SW 1271 (cell line): ENCODE measurements at regions not wholly inside any gene's neighbourhood (a gene's known extent, or its start where the extent isn't known, plus 50 kb on each side); places are given as distances from the start of the nearest gene placed in this dataset.
"Not testable (repeated sequence)": the region's sequence is repeated elsewhere in the genome, so short reads cannot be mapped to it uniquely, and the experiment has no call there.

Experiments used
- DNase-seq, 2 experiments: peaks; one replicate each; lab custom pipeline; 2025; lab: John Stamatoyannopoulos, UW

DNA sequence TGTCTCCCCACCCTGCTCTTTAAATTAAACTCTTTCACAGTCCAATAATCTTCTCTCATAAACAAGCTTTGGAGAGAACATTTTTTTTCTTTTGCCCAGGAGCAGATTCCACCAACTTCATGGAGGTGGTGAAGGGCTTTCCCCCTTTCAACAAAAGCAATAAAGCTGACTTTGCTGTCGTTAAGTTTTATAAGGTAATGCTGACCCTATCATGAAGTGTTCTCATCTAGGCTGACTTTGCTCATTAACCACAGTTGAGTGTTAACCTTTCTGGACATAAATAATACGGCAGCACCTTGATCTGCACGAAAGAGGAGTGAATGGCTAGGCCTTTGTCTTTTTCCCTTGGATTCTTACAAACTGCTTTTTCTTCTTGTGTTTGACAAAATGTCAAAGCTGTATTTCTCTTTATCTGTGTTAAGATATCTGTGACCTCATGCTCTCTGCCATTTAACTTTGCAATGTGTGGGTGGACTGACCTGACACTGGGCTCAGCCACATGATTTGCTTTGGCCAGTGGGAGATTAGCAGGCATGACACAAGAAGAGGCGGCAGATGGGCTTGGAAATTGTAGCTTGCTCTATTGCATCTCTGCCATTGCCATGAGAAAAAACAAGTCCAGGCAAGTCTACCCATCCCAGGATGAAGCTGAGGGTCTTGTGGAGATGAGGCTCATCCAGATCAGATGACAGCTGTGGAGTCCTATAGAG, 470.9 kb upstream of the CCDC196 start:
- no peak for DNase-seq

DNA sequence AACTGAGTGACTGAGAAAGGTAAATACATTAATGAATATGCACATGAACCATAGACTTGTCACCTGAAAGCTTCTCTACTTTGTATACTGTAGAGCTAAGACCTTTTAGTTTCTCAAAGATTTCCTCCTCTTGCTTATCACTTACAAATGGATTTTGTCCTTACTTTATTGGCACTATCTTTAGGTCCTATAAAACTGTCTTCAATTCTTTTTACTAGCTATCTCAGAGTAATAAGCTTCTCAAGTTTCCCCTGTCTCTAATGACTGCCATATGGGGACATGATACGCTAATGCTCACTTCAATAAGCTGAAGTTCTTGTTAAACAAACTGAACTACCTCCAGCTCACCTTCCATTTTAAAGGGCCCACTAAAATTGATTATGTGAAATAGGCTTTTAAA, 468.2 kb upstream of the CCDC196 start:
- no peak for DNase-seq

DNA sequence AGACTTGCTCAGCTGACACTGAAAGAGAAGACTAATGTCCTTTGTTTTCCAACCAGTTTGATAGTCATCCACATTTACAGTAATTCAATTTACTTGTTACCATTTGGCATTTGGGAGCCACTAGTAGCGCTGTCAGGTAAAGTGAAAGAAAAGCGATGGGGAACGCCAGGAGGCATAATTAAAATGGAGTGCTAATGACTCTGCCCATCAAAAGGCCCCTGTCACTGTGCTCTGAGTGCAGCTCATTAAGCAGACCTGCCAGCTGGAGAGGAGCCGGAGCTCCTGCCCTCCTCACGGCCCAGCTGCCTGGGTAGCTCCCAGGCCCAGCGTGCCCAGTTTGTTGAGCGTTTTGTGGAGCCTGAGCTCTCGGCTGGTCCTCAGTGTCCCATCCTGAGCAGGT, 463.6 kb upstream of the CCDC196 start:
- no peak for DNase-seq

DNA sequence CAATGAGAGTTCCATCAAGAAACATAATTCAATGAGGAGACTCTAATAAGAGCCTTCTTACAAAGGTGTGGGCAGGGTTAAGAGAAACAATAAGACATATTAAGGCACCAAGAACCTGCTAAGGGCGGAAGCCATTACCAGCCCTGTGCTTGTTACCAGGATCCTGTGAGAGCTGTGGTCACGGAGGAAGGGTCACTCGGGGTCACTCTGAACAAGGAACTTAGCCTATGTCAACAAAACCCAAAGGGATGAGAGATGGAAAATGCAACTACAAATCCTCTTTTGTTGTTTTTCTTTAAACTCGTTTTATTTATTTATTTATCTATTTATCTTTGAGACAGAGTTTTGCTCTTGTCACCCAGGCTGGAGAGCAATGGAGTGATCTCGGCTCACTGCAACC, 460.4 kb upstream of the CCDC196 start:
- no peak for DNase-seq

DNA sequence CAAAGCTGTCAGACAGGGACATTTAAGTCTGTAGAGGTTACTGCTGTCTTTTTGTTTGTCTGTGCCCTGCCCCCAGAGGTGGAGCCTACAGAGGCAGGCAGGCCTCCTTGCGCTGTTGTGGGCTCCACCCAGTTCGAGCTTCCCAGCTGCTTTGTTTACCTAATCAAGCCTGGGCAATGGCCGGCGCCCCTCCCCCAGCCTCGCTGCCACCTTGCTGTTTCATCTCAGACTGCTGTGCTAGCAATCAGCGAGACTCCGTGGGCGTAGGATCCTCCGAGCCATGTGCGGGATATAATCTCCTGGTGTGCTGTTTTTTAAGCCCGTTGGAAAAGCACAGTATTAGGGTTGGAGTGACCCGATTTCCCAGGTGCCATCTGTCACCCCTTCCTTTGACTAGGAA, 454.2 kb upstream of the CCDC196 start:
- DNase-seq: not testable (repeated sequence)

DNA sequence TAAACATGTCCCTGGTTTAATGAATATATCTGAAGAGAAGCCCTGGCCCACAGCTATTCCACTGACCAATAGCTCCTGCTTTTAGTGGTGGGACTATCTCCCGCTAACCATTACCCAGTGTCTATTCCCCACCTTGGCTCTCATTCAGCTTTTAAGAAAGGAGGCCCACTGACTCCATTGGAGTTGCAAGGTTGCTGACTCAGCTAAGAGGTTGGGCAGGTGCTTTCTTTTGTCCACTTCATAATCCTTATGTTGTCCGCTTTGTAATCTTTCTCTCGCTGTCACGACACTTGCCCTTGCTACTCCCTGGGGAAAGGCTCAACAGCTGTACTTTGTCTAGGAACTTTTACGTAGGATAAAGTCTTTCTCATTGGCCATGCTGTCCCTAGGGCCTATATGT, 453.4 kb upstream of the CCDC196 start:
- DNase-seq: no peak

DNA sequence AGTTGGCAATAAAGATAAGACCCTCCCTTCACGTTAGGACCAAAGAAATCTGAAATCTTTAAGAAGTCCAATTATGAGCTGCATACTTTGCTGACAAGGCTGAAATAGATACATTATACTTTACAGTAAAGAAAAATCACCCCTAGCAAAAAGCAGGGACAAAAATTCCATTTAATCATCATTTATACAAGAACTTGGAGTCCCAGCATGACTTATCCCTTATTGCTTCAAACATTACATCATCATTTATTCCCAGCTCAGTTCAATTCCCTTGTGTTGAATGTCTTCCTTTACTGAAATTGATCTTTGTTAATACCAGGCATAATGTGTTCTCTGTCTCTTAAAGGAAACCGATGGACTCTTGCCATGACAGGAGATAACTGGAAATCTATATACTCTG, 449.6 kb upstream of the CCDC196 start:
- DNase-seq: no peak

DNA sequence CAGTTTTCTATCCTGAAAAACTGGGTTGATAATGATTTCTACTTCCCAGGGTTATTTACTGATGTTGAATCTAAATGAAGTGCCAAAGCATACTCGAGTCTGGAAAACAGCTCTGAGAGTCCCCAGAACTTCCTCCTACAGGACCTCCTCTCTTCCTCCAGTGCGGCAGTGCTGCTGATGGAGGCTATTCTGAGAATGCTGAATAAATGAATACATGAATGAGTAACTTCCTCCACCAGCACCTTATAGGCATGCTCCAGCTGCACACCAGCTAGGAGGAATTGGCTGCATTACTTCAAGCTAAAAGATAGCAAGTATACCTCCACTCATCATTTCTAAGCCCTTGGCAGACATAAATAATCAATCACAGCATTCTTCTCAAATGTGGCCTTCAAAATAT, 448.8 kb upstream of the CCDC196 start:
- DNase-seq: no peak

DNA sequence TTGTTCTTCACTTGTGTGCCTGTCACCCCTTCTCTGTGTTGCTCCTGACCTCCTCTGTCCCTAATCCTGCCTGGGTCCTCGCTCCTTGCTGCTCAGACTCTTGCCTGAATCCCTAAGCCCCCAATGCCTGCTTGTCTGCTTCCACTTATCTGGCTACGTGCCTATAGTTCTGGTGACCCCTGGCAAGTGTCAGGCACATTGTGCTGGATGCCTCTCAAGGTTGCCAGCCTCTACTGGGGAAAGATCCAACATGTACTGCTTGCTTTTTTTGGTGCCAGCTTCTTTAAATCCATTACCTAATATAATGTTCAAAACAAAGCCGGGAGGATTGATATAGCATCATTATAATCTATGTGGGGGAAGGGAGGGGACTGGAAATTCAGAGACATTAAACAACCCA, 448.0 kb upstream of the CCDC196 start:
- DNase-seq: no peak

DNA sequence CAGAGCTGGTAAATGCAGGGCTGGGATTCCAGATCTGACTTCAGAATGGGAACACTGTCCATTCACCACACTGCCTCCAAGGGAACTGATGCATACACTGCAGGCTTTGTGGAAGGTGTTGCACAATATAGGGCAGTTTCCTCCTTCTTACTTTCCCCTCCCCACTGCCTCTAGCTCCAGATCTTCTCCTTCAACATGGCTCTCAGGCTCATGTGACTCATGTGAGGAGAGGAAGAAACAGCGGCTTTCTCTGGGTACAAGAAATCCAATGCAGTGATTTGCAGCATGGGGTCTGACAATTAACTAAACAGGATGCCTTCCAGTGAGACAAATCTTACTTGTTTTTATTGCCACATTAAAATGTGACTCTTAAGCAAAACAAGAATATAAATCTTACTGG, 447.6 kb upstream of the CCDC196 start:
- DNase-seq: no peak

DNA sequence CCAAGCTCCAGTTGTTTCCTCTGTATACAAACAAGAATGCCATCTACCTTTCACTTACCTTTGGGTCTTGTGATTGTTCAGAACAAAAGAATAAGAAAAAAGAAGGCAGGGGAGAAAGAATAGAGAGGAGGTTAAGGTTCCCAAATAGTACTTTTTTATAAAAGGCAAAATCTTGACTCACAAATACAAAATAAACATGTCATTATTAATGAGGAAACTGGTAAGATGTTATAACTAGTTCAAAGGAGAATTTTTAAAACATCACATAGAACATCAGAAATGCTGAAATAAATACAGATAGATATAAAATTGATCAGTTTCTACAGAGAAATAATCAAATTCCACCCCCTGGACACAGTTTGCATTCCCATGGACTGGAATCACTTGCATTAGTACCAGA, 446.7 kb upstream of the CCDC196 start:
- no peak for DNase-seq

DNA sequence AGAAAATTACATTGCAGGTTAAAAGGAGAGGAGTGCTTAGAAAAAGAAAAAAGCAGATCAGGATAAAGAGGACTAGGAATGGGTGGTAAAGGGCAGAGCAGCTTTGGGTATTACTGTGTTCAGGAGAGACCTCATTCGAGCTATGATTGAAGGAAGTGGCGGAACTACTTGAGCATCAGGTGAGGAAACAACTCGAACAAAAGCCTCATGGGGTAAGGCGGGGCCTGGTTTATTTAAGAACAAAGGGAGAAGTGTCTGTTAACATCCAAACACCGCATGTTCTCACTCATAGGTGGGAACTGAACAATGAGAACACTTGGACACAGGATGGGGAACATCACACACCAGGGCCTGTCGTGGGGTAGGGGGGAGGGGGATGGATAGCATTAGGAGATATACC, 444.6 kb upstream of the CCDC196 start:
- no peak for DNase-seq

DNA sequence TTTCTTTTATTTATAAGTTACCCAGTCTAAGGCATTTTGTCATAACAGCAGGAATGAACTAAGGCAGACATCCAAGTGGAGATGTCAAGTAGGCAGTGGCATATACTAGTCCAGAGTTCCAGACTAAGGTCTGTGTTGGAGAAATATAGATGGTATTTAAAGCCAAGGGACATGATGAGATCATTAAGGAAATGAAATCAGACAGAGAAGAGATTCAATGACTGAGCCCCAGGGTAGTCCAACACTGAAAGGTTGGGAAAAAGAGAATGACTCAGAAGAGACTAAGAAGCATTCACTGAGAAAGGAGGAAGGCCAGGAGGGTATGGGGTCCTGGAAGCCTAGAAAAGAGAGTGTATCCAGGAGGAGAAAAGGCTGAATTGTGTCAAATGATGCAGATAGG, 442.2 kb upstream of the CCDC196 start:
- no peak for DNase-seq

DNA sequence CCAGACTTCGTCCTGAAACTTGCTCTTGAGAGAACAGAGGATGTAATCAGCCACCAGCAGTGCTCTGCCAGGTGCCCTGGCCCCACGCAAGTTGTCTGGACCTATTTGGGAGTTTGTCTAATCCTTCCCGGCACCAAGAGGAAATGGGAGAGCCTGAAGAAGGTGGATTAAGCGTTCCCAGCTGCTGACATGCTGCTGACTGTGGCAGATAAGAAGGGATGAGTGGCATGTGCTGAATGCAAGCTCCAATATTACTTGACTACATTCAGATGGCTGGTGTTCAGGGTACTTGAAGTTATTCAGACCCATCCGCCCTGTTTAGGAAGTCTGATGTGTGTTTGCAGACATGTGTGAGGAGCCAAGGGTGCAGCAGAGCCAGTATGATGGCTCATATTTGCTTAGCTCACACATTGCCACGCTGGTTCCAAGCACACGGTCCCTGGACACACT, 440.6 kb upstream of the CCDC196 start:
- no peak for DNase-seq

DNA sequence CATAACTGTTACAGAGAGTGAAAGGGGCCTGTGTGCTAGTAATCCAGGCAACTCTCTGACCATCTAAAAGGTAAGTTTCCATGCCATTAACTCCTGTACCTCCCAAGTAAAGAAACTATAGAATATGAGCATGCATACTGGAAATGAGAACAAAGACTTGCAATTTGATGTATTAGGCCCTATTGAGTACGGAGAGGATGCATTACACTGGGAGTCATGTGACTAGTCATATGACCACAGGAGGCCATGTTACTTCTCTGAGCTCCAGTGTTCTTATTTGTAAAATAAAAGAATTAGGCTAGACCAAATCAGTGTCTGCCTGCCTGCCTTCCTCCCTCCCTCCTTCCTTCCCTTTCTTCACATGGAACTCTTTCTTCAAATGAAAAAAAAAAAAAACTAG, 440.1 kb upstream of the CCDC196 start:
- DNase-seq: no peak

DNA sequence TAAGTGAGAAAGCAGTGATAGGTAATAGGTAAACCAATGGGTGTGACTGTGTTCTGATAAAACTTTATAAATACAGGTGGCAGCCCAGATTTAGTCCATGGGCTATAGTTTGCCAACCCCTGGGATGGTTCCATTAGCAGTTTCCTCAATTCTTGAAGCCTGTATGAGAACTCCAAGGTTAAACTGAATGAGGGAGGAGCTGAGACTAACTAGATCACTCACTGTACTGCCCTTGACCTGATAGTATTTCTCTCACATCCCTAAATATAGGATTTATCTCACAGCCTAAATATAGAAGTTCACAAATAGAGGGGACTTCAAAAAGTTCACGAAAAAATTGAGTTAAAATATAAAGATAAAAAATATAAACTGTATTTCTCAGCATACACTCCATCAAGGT, 439.6 kb upstream of the CCDC196 start:
- DNase-seq: no peak

DNA sequence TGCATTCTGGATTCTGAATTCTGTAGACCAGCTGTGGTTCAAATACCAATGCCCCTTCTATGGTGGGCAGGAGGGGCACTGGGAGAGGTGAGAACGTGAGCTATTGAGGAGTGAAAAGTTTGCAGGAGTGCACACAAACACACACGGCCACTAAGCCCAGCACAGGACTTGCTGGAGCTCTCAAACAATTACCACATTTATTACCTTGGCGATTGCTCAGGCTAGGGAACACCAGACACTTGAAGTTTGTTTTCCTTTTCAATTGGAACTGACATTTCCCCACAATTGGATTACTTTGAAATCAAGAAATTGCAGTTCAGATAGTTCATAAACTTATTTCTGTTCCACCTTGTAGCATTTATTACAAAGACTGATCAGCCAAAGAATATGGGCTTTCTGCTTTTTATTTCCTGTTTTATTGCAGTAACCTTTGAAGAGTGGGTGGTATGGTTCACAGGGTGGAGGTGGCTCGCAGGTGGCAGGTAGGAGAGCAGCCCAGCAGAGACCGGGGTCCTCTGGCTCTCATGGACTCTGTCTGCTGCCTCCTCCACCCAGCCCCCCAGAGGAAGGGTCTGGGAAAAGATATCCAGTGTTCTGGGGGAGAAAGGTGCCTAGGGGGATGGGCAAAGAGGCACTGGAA, 429.8 kb upstream of the CCDC196 start:
- no peak for DNase-seq

DNA sequence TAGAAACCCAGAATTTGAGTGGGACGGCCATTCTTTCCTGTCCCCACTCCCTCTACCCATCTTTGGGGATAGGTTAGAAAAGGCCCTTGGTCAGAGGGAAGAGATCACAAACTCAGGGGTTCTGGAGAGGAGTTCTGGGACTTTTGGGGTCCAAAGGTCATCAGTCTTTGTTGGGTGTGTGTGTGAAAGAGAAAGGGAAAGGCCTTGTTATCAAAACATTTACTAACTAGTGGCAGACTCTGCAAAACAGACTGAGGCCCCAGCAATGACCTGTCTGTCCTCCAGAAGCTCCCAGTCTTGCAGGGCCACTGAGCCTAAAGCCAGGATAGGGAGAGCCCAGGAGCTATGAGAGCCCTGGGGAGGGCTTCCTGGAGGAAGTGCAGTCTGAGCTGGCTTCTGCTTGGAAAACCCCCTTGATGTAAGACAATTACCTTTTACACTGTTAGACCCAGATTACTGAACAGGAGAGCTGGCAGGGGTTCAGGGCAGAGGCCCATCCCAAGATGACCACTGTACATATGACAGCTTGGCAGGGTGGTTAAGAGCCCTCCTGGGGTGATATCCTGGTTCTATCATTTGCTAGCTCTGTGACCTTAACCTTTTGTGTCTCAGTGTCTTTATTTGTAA, 429.1 kb upstream of the CCDC196 start:
- DNase-seq: no peak

DNA sequence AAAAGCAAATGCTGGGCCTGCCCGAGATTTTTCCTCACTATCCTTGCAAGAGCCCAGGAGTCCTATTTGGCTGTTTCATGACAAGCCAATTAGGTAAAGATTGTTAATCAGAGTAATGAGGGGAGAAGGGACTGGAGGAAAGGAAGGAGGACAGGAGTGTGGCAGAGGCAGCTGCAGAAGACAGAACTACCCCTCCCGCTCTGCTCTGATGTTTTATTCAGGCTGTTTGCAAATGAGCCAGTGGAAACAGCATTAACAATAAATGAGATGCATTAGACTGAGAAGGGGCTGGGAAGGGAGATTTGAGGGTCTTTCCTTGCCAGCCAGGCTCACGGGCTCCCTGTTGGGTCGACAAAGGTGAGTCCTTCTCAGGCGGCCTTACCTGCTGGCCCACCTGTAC, 421.0 kb upstream of the CCDC196 start:
- no peak for DNase-seq

DNA sequence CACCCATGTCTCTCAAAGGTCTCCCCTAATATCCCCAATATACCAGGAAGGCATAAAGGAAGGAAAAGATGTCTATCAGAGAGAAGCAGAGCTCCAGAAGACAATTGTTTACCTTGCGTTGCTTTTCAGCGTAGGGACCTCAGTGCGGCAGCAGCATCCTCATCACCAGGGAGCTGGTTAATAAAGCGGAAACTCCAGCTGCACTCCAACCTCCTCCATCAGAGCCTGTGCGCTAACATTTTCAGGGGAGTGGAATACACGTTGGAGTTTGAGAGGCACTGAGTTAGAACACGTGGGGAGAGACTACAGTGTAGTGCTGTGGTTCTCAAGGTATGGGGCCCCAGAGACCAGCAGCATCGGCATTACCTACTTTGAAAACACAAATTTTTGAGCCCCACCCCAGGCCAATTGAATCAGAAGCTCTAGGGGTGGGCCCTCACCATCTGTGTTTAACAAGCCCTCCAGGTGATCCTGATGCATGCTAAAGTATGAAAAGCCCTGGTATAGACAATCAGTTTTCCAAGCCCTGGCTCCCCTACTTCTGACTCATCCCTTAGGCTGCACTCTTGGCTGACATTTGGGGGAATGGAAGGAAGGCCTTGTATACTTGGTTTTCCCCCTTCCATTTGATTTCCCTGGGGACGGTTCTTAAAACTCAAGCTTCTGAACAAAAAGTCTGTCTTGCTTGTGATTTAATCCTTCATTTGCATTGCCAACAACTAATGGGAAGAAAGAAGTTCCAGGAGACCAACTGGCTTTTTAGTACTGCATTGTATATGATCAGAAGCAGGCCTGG, 419.0 kb upstream of the CCDC196 start:
- no peak for DNase-seq

DNA sequence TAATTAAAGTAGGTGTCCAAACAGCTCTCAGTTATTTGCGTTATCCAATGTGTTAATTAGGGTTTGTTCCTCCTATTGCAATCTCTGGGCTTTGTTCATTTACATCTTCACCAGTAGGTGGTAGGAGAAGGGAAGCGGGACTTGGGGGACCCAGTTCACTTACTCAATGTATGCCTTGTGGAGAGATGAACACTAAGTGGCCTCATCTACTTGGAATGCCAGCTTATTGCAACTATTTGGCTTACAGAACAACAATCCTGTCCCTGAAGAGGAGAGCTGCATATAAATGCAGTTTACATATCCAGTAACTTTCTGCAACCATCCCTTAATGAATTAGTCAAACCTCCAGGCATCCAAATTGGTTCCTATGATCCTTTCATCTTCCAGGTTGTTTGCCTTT, 417.1 kb upstream of the CCDC196 start:
- no peak for DNase-seq

DNA sequence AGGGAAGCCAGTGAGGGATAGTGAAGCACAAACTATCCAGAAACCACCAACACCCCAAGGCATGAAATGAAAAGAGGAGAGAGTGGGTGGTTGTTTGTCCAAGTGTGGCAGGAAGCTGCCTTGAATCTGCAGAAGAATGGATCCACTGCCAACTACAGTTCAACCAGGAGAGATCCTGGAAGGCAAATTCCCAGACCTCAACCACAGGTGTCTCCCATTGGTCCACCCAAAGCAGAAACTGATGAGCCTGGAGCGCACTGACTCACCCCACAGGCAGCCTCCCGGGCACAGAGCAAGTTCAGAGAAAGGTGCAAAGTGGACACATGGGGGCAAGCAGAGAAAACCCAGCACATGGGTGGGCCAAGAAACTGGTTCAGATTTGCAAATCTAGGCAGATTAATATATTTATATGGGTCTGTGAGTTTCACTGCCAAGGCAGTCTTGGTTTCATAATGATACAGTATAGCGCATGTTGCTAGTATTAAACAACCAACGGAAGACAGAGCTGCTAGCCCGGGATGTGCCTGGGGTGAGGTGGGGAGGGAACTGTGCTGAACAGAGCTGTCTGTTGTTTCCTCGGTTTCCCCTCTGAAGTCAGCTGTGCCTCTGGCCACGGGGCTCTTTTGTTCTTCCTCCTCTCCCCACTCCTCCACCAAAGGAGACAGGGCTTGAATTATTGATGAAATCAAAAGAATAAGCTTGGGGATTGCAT, 416.2 kb upstream of the CCDC196 start:
- DNase-seq: no peak
